AG08396 (cell line): ENCODE measurements at regions not wholly inside any gene's neighbourhood (a gene's known extent, or its start where the extent isn't known, plus 50 kb on each side); places are given as distances from the start of the nearest gene placed in this dataset.

Experiments
- DNase-seq: peaks from one replicate; pipeline ENCODE4 v3.0.0; 2012; ENCODE audit warnings: low spot score, mixed read lengths

DNA sequence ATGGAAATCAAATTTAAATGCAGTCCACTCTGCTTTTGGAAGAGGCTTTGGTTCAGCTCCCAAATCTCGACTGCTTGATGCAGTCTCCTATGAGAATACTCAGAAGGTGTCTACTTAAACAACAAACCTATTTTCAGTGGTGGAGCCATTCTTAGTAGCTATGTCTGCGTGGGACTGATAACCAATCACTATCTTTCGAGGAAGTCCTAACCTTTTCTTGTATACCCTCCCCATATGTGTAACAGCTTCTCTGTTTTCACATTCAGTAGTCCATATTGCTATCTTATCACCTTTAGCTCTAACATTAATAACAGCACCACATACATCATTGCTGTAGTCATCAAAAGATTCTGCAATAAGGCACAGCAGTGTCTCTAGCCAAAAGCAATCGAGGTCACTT lies 333.0 kb upstream of the ATP11B start:
- DNase-seq, result no peak

DNA sequence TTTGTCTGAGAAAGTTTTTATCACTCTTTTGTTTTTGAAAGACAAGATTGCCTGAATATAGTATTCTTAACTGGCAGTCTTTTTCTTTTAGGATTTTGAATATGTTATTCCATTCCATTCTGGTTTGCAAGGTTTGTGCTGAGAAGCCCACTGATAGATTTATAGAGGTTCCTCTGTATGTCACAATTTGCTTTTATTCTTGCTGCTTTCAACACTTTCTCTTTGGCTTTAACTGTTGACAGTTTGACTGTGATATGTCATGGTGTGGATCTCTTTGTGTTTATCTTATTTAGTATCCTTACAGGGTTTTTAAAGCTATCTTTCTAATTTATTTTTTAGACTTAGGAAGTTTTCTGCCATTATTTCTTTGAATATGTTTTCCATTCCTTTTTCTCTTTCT lies 331.2 kb upstream of the ATP11B start:
- no peak for DNase-seq

DNA sequence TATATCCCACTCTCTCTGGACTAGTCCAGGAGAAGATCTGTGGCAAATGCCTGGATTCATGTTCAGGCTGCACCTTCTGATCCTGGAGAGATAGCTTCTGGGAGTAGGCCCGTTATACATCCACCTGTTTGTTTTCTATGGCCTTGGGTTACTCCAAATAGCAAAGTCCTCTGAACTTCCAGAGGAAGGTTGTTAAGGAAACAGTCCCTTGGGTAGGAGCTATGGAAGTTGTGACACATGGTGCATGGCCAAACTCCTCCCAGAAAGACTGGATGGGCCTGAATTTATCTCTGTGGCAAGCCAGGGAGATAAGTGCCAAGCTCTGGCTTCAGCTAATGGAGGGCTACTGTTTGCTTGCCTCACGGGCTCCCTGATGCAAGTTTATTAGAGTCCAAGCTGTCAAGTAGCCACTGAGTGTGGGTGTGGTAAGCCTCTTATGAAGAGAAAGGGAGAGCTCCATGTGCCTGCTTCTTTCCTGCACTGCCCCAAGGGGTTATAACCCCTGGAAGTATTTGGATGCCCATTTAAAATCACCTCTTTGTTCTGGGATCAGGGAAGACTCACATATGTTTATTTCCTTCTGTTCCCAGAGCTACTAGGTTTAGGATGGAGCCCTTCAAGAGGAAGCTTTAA lies 328.7 kb upstream of the ATP11B start:
- DNase-seq, result no peak

DNA sequence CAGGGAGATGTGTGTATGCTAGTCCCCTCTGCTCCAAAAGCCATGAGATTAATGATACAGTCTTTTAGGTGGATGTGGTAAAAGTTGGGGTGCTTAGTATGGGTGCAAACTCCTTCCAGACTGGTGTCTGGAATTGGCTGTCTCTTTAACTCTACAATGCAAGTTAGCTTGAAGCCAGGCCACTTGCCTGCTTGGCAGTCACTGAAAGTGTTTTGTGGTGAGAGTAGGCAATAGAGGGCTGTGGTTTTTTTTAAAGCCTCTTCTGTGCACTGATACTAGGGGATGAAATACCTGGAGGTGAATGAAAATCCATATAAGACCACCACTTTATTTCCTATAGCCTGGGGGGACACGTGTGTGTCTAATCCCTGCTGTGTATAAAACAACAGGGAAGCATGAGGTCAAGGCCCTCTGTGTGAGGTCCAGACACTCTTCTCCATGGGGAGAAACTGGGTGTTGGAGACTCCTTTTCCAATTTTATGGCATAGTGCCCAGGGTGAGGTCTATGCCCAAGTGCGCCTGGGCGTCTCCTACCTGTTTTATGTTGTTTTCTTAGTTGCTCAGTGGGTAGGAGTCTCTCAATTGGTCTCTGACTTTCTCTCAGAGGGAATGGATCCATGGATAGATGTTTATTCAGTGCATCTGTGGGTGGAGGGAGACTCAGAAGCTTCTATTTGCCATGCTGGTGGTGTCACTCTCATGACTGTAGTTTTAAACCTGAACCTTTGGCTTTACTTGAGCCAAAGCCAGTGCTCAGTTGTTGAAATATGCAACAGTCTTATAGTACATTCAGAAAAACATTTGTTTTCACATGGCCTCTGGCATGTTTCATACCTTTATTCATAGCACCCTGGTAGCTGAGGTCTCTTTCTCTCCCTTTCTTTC lies 327.8 kb upstream of the ATP11B start:
- no peak for DNase-seq

- no peak for DNase-seq
These were observed 324.2 kb upstream of the ATP11B start for GRCh38 chr3:182469086-182469485.

GRCh38 chr3:182470187-182470586 lies 323.1 kb upstream of the ATP11B start:
- no peak for DNase-seq

DNA sequence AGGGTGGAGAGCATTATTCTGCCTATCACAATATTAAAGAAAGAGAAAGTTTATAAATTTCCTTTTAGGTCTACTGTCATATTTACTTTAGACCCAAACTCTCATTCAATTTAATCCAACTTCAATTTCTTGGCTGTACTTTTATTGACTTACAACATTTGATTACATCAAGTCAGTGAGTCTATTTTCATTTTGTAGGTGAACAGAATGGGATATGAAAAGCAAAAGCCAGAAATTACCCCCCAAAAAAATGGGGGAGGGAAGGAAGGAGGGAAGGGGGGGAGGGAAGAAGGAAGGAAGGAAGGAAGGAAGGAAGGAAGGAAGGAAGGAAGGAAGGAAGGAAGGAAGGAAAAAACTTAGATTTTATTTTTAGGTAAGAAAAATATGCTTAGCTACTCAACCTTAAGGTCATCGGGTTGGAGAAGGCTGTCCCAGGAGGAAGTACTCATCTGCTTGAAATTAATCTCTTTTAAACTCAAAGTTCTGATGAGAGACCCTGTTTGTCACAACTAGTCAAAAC lies 320.1 kb upstream of the ATP11B start:
- DNase-seq, result no peak

DNA sequence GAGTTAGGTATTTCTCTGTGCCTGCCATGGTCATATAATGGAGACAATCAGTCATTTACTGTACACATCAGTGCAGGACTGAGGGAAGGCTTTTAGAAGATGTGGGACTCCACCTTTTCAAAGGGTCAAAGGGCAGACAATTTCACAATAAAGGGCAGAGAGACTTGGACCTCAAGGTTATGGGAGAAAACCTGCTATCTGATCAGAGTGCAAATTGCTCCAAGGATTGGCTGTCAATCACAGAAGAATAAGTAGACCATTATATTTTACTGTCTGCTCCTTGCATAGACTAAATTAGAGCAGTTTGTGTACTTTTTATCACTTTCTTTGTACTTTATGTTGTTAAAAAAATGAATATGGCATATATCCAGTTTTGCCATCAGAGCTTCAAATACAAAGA lies 314.9 kb upstream of the ATP11B start:
- no peak for DNase-seq

GRCh38 chr3:182479419-182480336 lies 313.6 kb upstream of the ATP11B start:
- DNase-seq, result no peak

DNA sequence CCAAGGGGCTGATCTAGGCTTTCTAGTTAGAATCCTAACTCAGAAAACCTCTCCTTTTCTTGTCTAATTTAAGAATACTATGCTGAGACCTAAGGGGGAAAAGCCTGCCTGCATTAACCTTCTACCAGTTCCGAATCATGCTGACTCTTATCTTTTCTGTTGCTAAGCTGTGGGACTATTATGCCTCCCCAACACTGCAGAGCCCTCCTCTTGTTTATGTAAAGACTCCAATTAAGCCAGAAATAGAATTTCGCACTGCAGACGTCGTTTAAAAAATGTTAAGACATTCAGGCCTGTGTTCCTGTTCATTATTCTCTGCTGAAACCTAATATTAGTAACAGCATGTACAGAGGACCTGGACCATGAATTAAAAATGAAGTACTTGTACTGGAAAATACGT lies 310.6 kb upstream of the ATP11B start:
- no peak for DNase-seq

- no peak for DNase-seq
These were observed 308.6 kb upstream of the ATP11B start for GRCh38 chr3:182484682-182485081.

DNA sequence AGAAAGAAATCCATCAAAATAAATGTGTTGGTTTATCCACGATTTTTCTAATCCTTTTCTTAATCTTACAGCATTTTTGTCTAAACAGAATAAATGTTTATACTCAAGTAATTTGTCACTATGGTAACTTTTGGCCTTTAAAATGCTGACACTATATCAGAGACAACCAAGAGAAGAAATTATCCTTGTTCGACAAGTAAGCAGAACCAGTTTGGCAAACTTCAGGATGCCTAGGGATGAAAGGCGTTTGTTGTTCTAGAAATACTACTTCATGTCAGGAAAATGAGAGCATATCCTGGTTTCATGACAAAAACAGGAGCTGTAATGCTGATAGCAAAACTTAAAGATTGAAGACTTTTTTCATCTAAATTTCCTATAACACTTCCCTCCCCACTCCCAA lies 308.0 kb upstream of the ATP11B start:
- no peak for DNase-seq

GRCh38 chr3:182486463-182486862 lies 306.8 kb upstream of the ATP11B start:
- DNase-seq, result no peak

DNA sequence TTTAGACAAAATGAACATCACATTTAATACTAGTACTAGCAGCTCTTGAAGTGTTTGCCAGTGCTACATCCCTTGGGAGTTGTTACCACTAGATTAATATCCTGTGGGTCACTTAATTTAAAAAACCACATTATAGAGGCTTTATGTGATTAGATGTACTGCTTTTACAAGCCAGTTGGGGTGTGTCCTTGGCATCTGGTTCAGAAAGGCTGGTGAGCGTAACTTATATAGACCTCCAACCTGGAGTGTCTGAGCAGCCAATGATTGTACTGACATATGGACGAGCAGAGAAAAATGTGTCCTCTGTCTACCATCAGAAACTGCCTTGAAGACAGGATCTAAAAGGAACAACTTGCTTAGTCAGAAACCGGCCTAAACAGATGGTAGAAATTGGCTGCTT lies 306.2 kb upstream of the ATP11B start:
- no peak for DNase-seq

- no peak for DNase-seq
These were observed 305.7 kb upstream of the ATP11B start for GRCh38 chr3:182487611-182488010.

DNA sequence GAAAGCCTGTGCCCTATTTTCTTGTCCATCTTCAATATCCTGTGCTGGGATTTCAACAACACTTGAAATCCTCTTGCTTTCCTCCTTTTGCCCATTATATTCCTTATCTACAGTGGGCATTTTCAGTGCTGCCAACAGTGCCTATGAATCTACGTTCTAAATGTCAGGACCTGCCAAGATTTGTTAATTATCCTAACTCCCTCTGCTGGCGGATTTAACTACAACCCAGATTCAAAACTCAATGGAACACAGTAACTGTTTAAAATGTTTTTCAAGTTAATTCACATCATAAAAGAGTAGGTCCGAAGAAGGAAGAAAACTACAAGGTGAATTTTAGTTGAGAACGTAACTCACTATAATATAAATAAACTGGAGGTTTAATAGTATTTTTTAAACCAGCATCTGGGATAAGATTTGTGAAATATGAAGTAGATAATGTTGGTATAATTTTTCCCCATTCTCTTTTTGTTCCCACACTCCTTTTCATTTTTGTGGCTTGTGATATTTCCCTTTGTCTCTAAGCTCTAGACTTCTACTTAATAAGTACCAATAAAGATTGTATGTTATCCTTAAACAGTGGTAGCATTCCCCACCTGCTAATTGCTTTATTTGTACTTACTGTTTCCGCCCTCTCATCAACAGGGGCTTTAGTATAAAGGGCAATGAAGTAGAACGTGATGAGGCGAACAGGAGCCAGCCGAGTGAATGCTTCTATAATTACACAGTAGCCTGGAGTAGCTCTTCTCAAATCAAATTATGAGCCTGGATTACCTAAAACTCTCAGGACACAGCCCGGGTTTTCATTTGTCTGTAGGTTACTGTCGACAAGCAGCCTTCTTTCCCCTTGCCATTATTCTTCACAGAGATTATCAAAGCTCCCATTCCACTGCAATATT lies 302.5 kb upstream of the ATP11B start:
- DNase-seq, result no peak

- DNase-seq, result no peak
These were observed 301.7 kb upstream of the ATP11B start for GRCh38 chr3:182491577-182491976.

- DNase-seq, result no peak
These were observed 300.8 kb upstream of the ATP11B start for GRCh38 chr3:182492536-182492935.

DNA sequence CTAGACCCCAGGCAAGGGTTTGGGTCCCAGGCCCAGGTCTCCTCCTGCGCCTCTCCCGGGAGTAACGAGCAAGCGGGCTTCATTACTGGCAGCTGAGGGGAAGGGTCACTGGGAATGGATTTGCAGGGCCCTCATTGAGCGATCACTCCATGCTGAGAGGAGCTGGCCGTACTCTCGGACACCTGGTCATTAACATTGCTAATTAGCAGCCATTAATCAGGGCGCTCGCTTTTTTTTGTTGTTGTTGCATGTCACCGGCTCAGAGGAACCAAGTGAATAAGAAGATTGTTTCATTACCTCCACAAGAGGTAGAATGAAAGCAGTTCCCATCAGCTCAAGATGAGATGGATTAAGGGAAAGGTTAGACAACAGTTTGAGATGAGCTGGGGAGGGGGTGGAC lies 293.0 kb upstream of the ATP11B start:
- no peak for DNase-seq

DNA sequence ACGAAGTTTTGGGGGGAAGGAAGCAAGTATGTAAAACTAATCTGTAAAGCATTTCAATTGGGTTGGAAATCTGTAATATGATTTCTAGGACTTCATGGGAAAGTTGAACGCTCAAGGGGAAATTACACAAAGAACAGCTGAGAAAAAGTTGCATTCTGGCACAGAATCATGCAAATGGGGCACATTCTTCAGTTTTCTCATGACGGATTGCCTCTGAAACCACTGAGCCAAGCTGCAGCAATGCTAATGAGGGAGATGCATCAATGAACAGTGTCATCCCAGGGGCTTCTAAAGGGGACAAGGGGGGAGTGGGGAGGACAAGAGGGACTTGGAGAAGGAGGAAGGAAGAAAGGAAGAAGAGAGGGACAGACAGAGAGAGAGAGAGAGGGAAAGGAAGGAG lies 291.4 kb upstream of the ATP11B start:
- no peak for DNase-seq

- DNase-seq, result no peak
These were observed 289.9 kb upstream of the ATP11B start for GRCh38 chr3:182503401-182503800.
